ENCODE measurements at regions not wholly inside any gene's neighbourhood (a gene's known extent, or its start where the extent isn't known, plus 50 kb on each side); places are given as distances from the start of the nearest gene placed in this dataset.

DNA sequence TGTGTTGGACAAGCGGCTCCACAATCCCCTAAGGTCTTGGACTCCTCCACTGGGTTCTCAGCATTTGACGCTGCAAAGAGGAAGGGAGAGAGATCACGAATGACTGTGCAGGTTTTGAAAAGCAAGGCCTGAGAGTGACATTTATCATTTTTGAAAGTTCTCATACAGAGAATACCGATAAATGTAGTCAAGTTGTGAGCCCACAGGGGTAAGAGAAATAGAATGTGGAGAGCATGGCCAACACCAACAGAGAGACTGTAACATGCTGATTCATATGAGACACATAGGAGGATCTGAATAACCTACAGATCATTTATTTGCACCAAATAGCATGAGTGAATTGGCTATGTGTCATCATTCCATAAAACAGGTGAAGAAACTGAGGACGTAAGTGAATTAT is 230.5 kb upstream of the MBL2 start:
- H3K4me3 ChIP-seq (ENCODE audit: low read length): no peak overlapping the region
- H3K4me1 ChIP-seq (ENCODE audit: insufficient read depth, low read length): no peaks in the 10 kb centered on the region
- Mint-ChIP-seq H3K4me3 (no peak overlapping the region), H3K9me3 (peaks cover 4 to 25% (median 13%) of the 10 kb centered on the region in 5 donors), H3K36me3 (no peaks in the 10 kb centered on the region), H3K27me3 (no peaks in the 10 kb centered on the region), H3K4me1 (no peaks in the 10 kb centered on the region), H3K27ac (no peak overlapping the region)
- no peaks in the 10 kb centered on the region for H3K9me3 ChIP-seq (ENCODE audit: low read length)
- no peak overlapping the region for H3K27ac ChIP-seq (ENCODE audit: low read depth, low read length)
- ChIA-PET CTCF (no interaction called here), POLR2A (no interaction called here)
- no peaks in the 10 kb centered on the region for H3K27me3 ChIP-seq (ENCODE audit: insufficient read depth, low read length, poor library complexity, severe bottlenecking)
- DNase-seq: no peak
- no peaks in the 10 kb centered on the region for H3K36me3 ChIP-seq (ENCODE audit: insufficient read depth, low read length)

DNA sequence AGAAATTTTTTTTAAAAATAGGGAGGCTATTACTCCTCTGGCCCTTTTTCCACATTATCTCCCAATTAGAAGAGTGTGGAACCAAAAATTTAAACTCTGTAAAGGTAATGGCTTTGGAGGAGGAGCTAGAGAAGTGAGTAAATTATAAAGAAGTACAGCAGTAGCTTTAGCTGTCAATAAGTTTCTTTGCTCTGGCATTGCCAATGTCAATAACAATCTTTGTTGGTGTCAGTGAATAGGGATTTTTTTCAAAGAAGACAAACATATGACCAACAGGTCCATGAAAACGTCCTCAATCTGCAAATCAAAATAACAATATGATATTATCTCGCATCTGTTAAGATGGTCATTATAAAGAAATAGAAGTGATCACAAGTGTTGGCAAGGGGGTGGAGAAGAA is 227.1 kb upstream of the MBL2 start:
- H3K27me3 ChIP-seq (ENCODE audit: insufficient read depth, low read length, poor library complexity, severe bottlenecking): no peaks in the 10 kb centered on the region
- ChIA-PET POLR2A (no interaction called here), CTCF (no interaction called here)

DNA sequence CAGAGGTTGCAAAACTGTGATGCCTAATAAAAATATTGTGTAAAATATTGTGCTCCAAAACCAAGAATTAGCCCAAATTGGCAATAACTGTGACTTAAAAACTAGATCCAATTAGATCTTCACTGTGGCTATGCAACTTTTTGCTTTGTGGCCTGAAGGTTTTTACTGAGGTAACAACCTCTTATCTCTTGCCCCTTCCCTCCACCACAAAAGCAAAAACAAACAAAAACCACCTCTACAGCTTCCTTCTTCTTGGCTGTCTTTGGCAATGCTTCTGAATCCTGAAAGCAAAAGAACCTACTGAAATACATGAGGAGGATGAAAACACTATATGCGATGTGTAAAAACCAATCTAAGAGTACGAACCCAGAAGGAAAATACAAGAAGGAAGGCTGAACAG is 226.7 kb upstream of the MBL2 start:
- no peak overlapping the region for H3K4me3 ChIP-seq (ENCODE audit: low read length)
- Mint-ChIP-seq H3K4me3 (no peak overlapping the region), H3K4me1 (no peaks in the 10 kb centered on the region), H3K36me3 (no peaks in the 10 kb centered on the region), H3K27me3 (no peaks in the 10 kb centered on the region), H3K9me3 (peaks cover 7 to 54% (median 20%) of the 10 kb centered on the region in 5 donors), H3K27ac (no peak overlapping the region)
- no peaks in the 10 kb centered on the region for H3K4me1 ChIP-seq (ENCODE audit: insufficient read depth, low read length)
- no peaks in the 10 kb centered on the region for H3K9me3 ChIP-seq (ENCODE audit: low read length)
- no peaks in the 10 kb centered on the region for H3K36me3 ChIP-seq (ENCODE audit: insufficient read depth, low read length)
- POLR2A ChIA-PET: no interaction called here
- no peak overlapping the region for H3K27ac ChIP-seq (ENCODE audit: low read depth, low read length)
- no peaks in the 10 kb centered on the region for H3K27me3 ChIP-seq (ENCODE audit: insufficient read depth, low read length, poor library complexity, severe bottlenecking)
- CTCF ChIA-PET: no interaction called here
- no peak for DNase-seq

More for the DNA sequence above, 227.1 kb upstream of the MBL2 start:
- H3K27me3 Mint-ChIP-seq: no peaks in the 10 kb centered on the region
- H3K4me1 ChIP-seq (ENCODE audit: insufficient read depth, low read length): no peaks in the 10 kb centered on the region
- no peak for DNase-seq
- H3K36me3 Mint-ChIP-seq: no peaks in the 10 kb centered on the region
- no peak overlapping the region for H3K27ac Mint-ChIP-seq
- no peak overlapping the region for H3K4me3 Mint-ChIP-seq
- H3K4me1 Mint-ChIP-seq: no peaks in the 10 kb centered on the region
- H3K9me3 Mint-ChIP-seq: peaks cover 7 to 50% (median 20%) of the 10 kb centered on the region in 5 donors
- H3K4me3 ChIP-seq (ENCODE audit: low read length): no peak overlapping the region
- no peak overlapping the region for H3K27ac ChIP-seq (ENCODE audit: low read depth, low read length)
- H3K9me3 ChIP-seq (ENCODE audit: low read length): no peaks in the 10 kb centered on the region
- no peaks in the 10 kb centered on the region for H3K36me3 ChIP-seq (ENCODE audit: insufficient read depth, low read length)

DNA sequence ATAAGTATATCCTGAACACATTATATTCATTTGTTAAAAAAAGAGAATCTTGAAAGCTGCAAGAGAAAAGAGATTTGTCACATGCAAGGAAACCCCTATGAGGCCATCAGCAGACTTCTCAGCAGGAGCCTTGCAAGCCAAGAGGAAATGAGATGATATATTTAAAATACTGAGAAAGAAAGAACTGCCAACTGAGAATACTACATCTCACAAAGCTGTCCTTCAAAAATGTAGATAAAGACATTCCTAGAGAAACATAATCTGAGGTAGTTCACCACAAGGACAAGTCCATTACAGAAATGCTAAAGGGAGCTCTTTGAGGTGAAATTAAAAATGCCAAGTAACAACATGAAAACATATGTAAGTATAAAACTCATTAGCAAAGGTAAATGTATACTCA is 224.4 kb upstream of the MBL2 start:
- H3K4me3 Mint-ChIP-seq: no peak overlapping the region
- Histone ChIP-seq H3K36me3 (ENCODE audit: insufficient read depth, low read length) (no peaks in the 10 kb centered on the region), H3K4me3 (ENCODE audit: low read length) (no peak overlapping the region), H3K9me3 (ENCODE audit: low read length) (no peaks in the 10 kb centered on the region), H3K4me1 (ENCODE audit: insufficient read depth, low read length) (no peaks in the 10 kb centered on the region), H3K27me3 (ENCODE audit: insufficient read depth, low read length, poor library complexity, severe bottlenecking) (no peaks in the 10 kb centered on the region), H3K27ac (ENCODE audit: low read depth, low read length) (no peak overlapping the region)
- DNase-seq: no peak
- CTCF ChIA-PET: no interaction called here
- no peaks in the 10 kb centered on the region for H3K36me3 Mint-ChIP-seq
- H3K9me3 Mint-ChIP-seq: peaks cover 11 to 59% (median 14%) of the 10 kb centered on the region in 5 donors
- no peak overlapping the region for H3K27ac Mint-ChIP-seq
- no peaks in the 10 kb centered on the region for H3K4me1 Mint-ChIP-seq
- POLR2A ChIA-PET: no interaction called here
- no peaks in the 10 kb centered on the region for H3K27me3 Mint-ChIP-seq

DNA sequence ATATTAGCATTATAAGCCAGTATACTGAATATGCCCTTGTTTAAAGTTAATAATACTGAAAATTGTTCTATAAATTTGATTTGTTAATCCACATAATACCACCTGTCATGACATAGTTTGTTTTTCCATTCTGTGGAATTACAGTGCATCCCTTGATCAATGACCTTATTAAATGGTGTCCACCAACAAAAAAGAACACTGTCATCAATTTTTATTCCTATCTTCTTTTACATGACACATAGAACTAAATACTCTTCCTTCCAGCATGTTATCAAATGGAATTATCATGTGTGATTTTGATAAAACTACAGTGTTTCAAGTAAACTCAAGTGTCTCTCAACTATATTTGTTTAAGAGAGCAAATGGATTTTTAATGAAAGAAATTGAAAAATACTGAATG is 221.8 kb upstream of the MBL2 start:
- Mint-ChIP-seq H3K9me3 (peaks cover 9 to 50% (median 15%) of the 10 kb centered on the region in 5 donors), H3K36me3 (no peaks in the 10 kb centered on the region), H3K4me1 (no peaks in the 10 kb centered on the region), H3K4me3 (no peak overlapping the region), H3K27ac (no peak overlapping the region), H3K27me3 (no peaks in the 10 kb centered on the region)
- ChIA-PET POLR2A (no interaction called here), CTCF (interaction anchor here (1.1 kb wide), 1 partner anchor 10 kb away, joined by 3 read pairs; no protein-coding TSS in a partner anchor)
- Histone ChIP-seq H3K27ac (ENCODE audit: low read depth, low read length) (no peak overlapping the region), H3K27me3 (ENCODE audit: insufficient read depth, low read length, poor library complexity, severe bottlenecking) (no peaks in the 10 kb centered on the region), H3K4me3 (ENCODE audit: low read length) (no peak overlapping the region), H3K4me1 (ENCODE audit: insufficient read depth, low read length) (no peaks in the 10 kb centered on the region), H3K9me3 (ENCODE audit: low read length) (no peaks in the 10 kb centered on the region), H3K36me3 (ENCODE audit: insufficient read depth, low read length) (no peaks in the 10 kb centered on the region)
- no peak for DNase-seq

DNA sequence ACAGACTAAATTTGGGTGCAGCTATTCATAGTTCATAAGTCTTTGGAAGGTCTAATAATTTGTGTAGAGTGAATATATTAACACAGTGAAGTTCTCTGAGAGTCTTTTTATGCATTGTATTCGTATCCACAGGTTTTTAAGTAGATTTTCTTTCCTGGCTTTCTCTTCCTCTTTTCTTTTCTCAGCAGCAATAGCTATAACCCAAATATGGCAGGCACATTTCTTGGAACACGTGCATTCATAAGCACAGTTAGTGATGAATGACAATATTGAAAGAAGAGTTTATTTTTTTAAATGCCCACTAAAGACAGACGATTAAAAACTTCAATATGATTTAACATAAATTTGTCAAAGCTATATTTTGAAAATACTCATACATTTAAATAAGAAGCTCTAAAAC is 220.5 kb upstream of the MBL2 start:
- Mint-ChIP-seq H3K9me3 (peaks cover 8 to 50% (median 18%) of the 10 kb centered on the region in 5 donors), H3K4me3 (no peak overlapping the region), H3K27ac (no peak overlapping the region), H3K4me1 (no peaks in the 10 kb centered on the region), H3K27me3 (no peaks in the 10 kb centered on the region), H3K36me3 (no peaks in the 10 kb centered on the region)
- Histone ChIP-seq H3K27ac (ENCODE audit: low read depth, low read length) (no peak overlapping the region), H3K36me3 (ENCODE audit: insufficient read depth, low read length) (no peaks in the 10 kb centered on the region), H3K9me3 (ENCODE audit: low read length) (no peaks in the 10 kb centered on the region), H3K27me3 (ENCODE audit: insufficient read depth, low read length, poor library complexity, severe bottlenecking) (no peaks in the 10 kb centered on the region), H3K4me3 (ENCODE audit: low read length) (no peak overlapping the region), H3K4me1 (ENCODE audit: insufficient read depth, low read length) (no peaks in the 10 kb centered on the region)
- ChIA-PET POLR2A (no interaction called here), CTCF (no interaction called here)
- DNase-seq: no peak

DNA sequence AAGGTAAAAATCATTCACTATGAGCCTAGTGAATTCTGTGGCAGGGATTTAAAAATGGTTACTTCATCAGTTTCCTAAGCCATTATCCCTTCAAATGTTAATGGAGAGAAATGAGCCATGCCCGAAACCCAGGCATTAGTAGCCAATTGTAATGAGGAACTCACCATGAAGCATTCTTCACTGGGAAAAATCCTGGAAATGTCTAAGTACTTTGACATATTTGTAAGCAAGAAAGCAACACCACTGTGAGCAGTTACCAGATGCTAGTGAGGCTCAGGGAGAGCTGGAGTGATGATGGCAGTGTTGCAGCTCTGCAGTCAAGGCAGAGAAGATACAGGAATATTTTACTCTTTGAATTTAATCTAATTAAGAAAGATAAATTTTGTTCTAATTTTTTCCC is 220.0 kb upstream of the MBL2 start:
- DNase-seq: no peak
- Mint-ChIP-seq H3K4me3 (no peak overlapping the region), H3K36me3 (no peaks in the 10 kb centered on the region), H3K4me1 (no peaks in the 10 kb centered on the region), H3K27ac (no peak overlapping the region), H3K9me3 (peaks cover 8 to 45% (median 15%) of the 10 kb centered on the region in 5 donors), H3K27me3 (no peaks in the 10 kb centered on the region)
- ChIA-PET CTCF (no interaction called here), POLR2A (no interaction called here)
- H3K9me3 ChIP-seq (ENCODE audit: low read length): no peaks in the 10 kb centered on the region
- H3K27ac ChIP-seq (ENCODE audit: low read depth, low read length): no peak overlapping the region
- H3K4me3 ChIP-seq (ENCODE audit: low read length): no peak overlapping the region
- H3K36me3 ChIP-seq (ENCODE audit: insufficient read depth, low read length): no peaks in the 10 kb centered on the region
- H3K27me3 ChIP-seq (ENCODE audit: insufficient read depth, low read length, poor library complexity, severe bottlenecking): no peaks in the 10 kb centered on the region
- H3K4me1 ChIP-seq (ENCODE audit: insufficient read depth, low read length): no peaks in the 10 kb centered on the region

DNA sequence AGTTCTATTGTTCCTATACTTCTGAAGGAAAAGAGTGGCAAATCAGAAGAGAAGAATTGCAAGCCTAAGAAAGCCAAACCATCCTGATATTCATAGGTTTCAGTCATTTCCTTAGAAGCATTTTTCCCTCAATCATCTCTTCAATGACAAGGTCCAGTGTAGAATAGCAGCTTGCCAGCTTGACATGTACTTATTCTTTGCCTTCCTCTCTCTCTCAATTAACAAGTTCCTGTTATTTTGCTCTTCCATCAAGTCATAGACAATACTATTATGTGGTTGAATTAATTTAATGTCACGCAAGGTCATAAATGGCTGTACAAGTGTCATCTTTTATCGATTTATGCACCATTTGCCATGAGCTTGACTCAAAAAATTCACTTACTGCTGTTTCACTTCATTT is 216.3 kb upstream of the MBL2 start:
- Histone ChIP-seq H3K36me3 (ENCODE audit: insufficient read depth, low read length) (no peaks in the 10 kb centered on the region), H3K4me1 (ENCODE audit: insufficient read depth, low read length) (no peaks in the 10 kb centered on the region), H3K27ac (ENCODE audit: low read depth, low read length) (no peak overlapping the region), H3K4me3 (ENCODE audit: low read length) (no peak overlapping the region), H3K9me3 (ENCODE audit: low read length) (no peaks in the 10 kb centered on the region), H3K27me3 (ENCODE audit: insufficient read depth, low read length, poor library complexity, severe bottlenecking) (no peaks in the 10 kb centered on the region)
- no peak for DNase-seq
- H3K27ac Mint-ChIP-seq: no peak overlapping the region
- H3K4me3 Mint-ChIP-seq: no peak overlapping the region
- H3K9me3 Mint-ChIP-seq: peaks cover 4 to 29% (median 9%) of the 10 kb centered on the region in 5 donors
- ChIA-PET POLR2A (no interaction called here), CTCF (no interaction called here)
- no peaks in the 10 kb centered on the region for H3K27me3 Mint-ChIP-seq
- no peaks in the 10 kb centered on the region for H3K36me3 Mint-ChIP-seq
- no peaks in the 10 kb centered on the region for H3K4me1 Mint-ChIP-seq

DNA sequence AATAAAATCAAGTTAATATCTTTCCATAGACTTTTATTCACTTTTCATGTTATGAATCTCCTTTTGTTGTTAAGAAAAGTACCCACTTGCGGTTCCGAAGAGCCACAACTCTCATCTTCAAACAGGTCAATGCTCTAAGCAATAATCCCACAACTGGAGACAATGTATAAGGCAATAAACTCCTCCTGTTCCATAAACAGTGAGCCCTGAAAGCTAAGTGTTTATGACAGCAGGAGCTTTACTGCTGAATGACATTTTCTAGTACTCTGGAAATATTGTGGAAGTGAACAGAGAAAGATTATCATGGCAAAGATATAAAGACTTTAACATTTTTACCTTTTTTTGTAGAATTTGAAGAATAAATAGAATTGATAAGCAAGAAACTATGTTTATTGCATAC is 213.5 kb upstream of the MBL2 start:
- peaks cover 0 to 29% (median 8%) of the 10 kb centered on the region in 5 donors for H3K9me3 Mint-ChIP-seq
- no peaks in the 10 kb centered on the region for H3K27me3 Mint-ChIP-seq
- ChIA-PET POLR2A (no interaction called here), CTCF (no interaction called here)
- H3K4me3 Mint-ChIP-seq: no peak overlapping the region
- no peak overlapping the region for H3K27ac Mint-ChIP-seq
- H3K27me3 ChIP-seq (ENCODE audit: insufficient read depth, low read length, poor library complexity, severe bottlenecking): no peaks in the 10 kb centered on the region
- no peaks in the 10 kb centered on the region for H3K36me3 Mint-ChIP-seq
- no peaks in the 10 kb centered on the region for H3K36me3 ChIP-seq (ENCODE audit: insufficient read depth, low read length)
- DNase-seq: no peak
- H3K9me3 ChIP-seq (ENCODE audit: low read length): no peaks in the 10 kb centered on the region
- no peaks in the 10 kb centered on the region for H3K4me1 ChIP-seq (ENCODE audit: insufficient read depth, low read length)
- H3K4me3 ChIP-seq (ENCODE audit: low read length): no peak overlapping the region
- H3K4me1 Mint-ChIP-seq: no peaks in the 10 kb centered on the region
- H3K27ac ChIP-seq (ENCODE audit: low read depth, low read length): no peak overlapping the region

Data from CD8-positive, alpha-beta memory T cell (primary cell).